Lung (tissue), 11 donors: ENCODE measurements at regions not wholly inside any gene's neighbourhood (a gene's known extent, or its start where the extent isn't known, plus 50 kb on each side); places are given as distances from the start of the nearest gene placed in this dataset.
"Not testable (repeated sequence)": the region's sequence is repeated elsewhere in the genome, so short reads cannot be mapped to it uniquely, and the experiment has no call there.

Experiments used
- ATAC-seq: fragments of 200-7000 bp; cut with Tn5 transposase; one replicate; pipeline ENCODE4 v1.9.1; 2020; ENCODE audit warnings: moderate number of reproducible peaks; ENCODE audit not compliant: insufficient read depth, low FRiP score
- DNase-seq, 3 donors: peaks; one replicate each; pipeline ENCODE4 v3.0.0-alpha.2; 2013 to 2017
- H3K27ac ChIP-seq, 2 donors: one replicate each; pipeline ENCODE4 v1.5.1; 2013; ENCODE audit warnings: mild to moderate bottlenecking in 2 of 2, moderate library complexity in 2 of 2, control low read depth in 1 of 2, inconsistent platforms in 1 of 2, low read depth in 1 of 2, low read length in 1 of 2
- H3K27me3 ChIP-seq, 3 donors: one replicate each; pipeline ENCODE4 v1.5.1; 2013; ENCODE audit warnings: low read length in 2 of 3; ENCODE audit not compliant: control insufficient read depth in 3 of 3, insufficient read depth in 3 of 3
- H3K36me3 ChIP-seq, 4 donors: one replicate each; pipeline ENCODE4 v1.5.1; 2013; ENCODE audit warnings: low read length in 4 of 4, mild to moderate bottlenecking in 1 of 4, moderate library complexity in 1 of 4; ENCODE audit not compliant: control insufficient read depth in 4 of 4, insufficient read depth in 4 of 4
- H3K4me1 ChIP-seq, 5 donors: one replicate each; pipeline ENCODE4 v1.5.1; 2013; ENCODE audit warnings: low read length in 5 of 5, mild to moderate bottlenecking in 2 of 5, moderate library complexity in 1 of 5; ENCODE audit not compliant: control insufficient read depth in 5 of 5, insufficient read depth in 5 of 5
- H3K4me3 ChIP-seq: one replicate; pipeline ENCODE4 v1.5.1; 2013; ENCODE audit warnings: mild to moderate bottlenecking, control low read depth, moderate library complexity
- H3K9ac ChIP-seq, 2 donors: one replicate each; pipeline ENCODE4 v1.5.1; 2013; ENCODE audit warnings: low read length in 2 of 2, control low read depth in 1 of 2; ENCODE audit not compliant: insufficient read depth in 1 of 2
- H3K9me3 ChIP-seq, 4 donors: one replicate each; pipeline ENCODE4 v1.5.1; 2013; ENCODE audit warnings: low read length in 3 of 4, mild to moderate bottlenecking in 1 of 4, moderate library complexity in 1 of 4; ENCODE audit not compliant: control insufficient read depth in 4 of 4, insufficient read depth in 3 of 4
- CTCF ChIP-seq: IDR thresholded peaks from 2 replicates; pipeline ENCODE4 v1.5.1; 2012; ENCODE audit warnings: mild to moderate bottlenecking; ENCODE audit errors: control extremely low read depth, extremely low read depth
- WGBS, 2 donors: extraction: QIAGEN DNeasy Blood & Tissue Kit; methylation state at CpG; one replicate each; pipeline ENCODE4 v1.1.7; 2013; 5-methylcytosine and 5-hydroxymethylcytosine counted together
- donor health status: control.
- donor health status: control.
- donor health status: Bipolar disorder and iron deficiency.
- donor health status: healthy.
- donor health status: DM: yes; HTN: yes; CAD: no.

GRCh38 chr20:51125105-51125504, 102.2 kb upstream of the KCNG1 start:
- 60 to 73% methylated on average over 5 of the region's 5 CpGs for WGBS, 2 donors
- H3K4me1 ChIP-seq: peaks cover 0 to 32% (median 12%) of the 10 kb centered on the region in 5 donors
- H3K9ac ChIP-seq: no peak overlapping the region
- TF ChIP-seq CTCF: no peak
- DNase-seq: no peak
- no peak overlapping the region for H3K4me3 ChIP-seq
- ATAC-seq: no peak
- H3K36me3 ChIP-seq: no peaks in the 10 kb centered on the region
- no peak overlapping the region for H3K27ac ChIP-seq
- no peaks in the 10 kb centered on the region for H3K27me3 ChIP-seq
- no peaks in the 10 kb centered on the region for H3K9me3 ChIP-seq

GRCh38 chr20:51123887-51124286, 101.0 kb upstream of the KCNG1 start:
- 89 to 94% methylated on average over 1 of the region's 1 CpG for WGBS, 2 donors
- not testable (repeated sequence) for H3K4me3 ChIP-seq, H3K9ac ChIP-seq, H3K27ac ChIP-seq, H3K27me3 ChIP-seq, DNase-seq, ATAC-seq, H3K36me3 ChIP-seq, H3K9me3 ChIP-seq
- H3K4me1 ChIP-seq: peaks cover 0 to 32% (median 12%) of the 10 kb centered on the region in 5 donors

- 59 to 60% methylated on average over 7 of the region's 7 CpGs for WGBS, 2 donors
- Histone ChIP-seq H3K4me1 (peaks cover 0 to 32% (median 12%) of the 10 kb centered on the region in 5 donors), H3K27ac (no peak overlapping the region), H3K9ac (no peak overlapping the region), H3K36me3 (no peaks in the 10 kb centered on the region), H3K27me3 (no peaks in the 10 kb centered on the region), H3K9me3 (no peaks in the 10 kb centered on the region), H3K4me3 (no peak overlapping the region)
- DNase-seq (no peak), ATAC-seq (no peak)
- TF ChIP-seq CTCF: no peak
Measured at GRCh38 chr20:51122931-51123658, 100.2 kb upstream of the KCNG1 start.

- 46 to 53% methylated on average over 3 of the region's 3 CpGs for WGBS, 2 donors
- Histone ChIP-seq H3K4me3 (no peak overlapping the region), H3K27ac (no peak overlapping the region), H3K4me1 (peaks cover 0 to 32% (median 12%) of the 10 kb centered on the region in 5 donors), H3K36me3 (no peaks in the 10 kb centered on the region), H3K9ac (no peak overlapping the region), H3K27me3 (no peaks in the 10 kb centered on the region), H3K9me3 (no peaks in the 10 kb centered on the region)
- ATAC-seq (no peak), DNase-seq (no peak)
- TF ChIP-seq CTCF: no peak
Measured at GRCh38 chr20:51121901-51122412, 99.0 kb upstream of the KCNG1 start.
